ENCODE measurements at regions not wholly inside any gene's neighbourhood (a gene's known extent, or its start where the extent isn't known, plus 50 kb on each side); places are given as distances from the start of the nearest gene placed in this dataset.

DNA sequence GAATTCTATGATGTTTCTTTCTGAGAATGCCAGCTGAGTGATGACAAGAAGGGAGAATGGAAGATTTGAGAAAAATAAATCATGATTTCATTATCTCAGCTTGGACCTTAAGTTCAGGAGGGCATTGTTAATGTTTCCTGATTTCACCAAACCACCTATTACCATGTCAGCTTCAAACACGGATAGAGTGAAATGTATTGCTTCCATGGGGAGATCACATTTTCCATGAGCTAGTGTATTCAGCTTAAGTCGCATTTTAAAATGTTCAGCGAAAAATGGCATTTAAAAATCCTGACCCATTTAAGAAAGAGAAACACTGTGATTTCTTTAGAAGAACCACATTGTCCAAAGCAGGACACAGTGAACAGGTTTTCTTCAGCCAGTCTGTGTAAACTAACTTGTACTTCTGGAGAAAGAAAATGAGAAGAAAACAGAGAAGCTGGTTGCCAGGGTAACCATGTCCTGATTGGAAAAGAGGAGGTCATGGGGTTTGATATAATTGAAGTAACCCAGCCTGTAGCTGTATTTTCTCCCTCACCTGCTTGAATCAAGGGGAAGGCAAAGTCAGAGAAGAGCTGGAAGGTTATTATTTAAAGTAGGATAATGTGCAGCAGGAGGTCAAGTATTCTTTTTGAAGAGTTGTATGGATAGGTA is 684.1 kb upstream of the NRSN1 start:
- TF ChIP-seq, protein P1, sequence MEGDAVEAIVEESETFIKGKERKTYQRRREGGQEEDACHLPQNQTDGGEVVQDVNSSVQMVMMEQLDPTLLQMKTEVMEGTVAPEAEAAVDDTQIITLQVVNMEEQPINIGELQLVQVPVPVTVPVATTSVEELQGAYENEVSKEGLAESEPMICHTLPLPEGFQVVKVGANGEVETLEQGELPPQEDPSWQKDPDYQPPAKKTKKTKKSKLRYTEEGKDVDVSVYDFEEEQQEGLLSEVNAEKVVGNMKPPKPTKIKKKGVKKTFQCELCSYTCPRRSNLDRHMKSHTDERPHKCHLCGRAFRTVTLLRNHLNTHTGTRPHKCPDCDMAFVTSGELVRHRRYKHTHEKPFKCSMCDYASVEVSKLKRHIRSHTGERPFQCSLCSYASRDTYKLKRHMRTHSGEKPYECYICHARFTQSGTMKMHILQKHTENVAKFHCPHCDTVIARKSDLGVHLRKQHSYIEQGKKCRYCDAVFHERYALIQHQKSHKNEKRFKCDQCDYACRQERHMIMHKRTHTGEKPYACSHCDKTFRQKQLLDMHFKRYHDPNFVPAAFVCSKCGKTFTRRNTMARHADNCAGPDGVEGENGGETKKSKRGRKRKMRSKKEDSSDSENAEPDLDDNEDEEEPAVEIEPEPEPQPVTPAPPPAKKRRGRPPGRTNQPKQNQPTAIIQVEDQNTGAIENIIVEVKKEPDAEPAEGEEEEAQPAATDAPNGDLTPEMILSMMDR (IDR thresholded peaks at IDR 0.05), result no peak
- TF ChIP-seq POLR2AphosphoS5 (IDR thresholded peaks at IDR 0.05), result no peak
- TF ChIP-seq POLR2A (IDR thresholded peaks at IDR 0.05), result no peak
- no peak for TF ChIP-seq EP300 (IDR thresholded peaks at IDR 0.05)

Measured in stomach (tissue), 4 donors.